GM19455 (cell line): ENCODE measurements at regions not wholly inside any gene's neighbourhood (a gene's known extent, or its start where the extent isn't known, plus 50 kb on each side); places are given as distances from the start of the nearest gene placed in this dataset.

Experiments
- ATAC-seq: cut with Tn5 transposase; IDR thresholded peaks from one replicate; pipeline ENCODE4 v1.9.1; 2021; ENCODE audit not compliant: unreplicated experiment

- no peak for ATAC-seq
Observed at GRCh38 chr7:46557295-46557711, 636.2 kb upstream of the IGFBP3 start.

- no peak for ATAC-seq
Observed at GRCh38 chr7:46554688-46555422, 633.8 kb upstream of the IGFBP3 start.

GRCh38 chr7:46551603-46552002, 630.5 kb upstream of the IGFBP3 start:
- no peak for ATAC-seq

GRCh38 chr7:46550864-46551263, 629.8 kb upstream of the IGFBP3 start:
- ATAC-seq, result no peak

- no peak for ATAC-seq
Observed at GRCh38 chr7:46549892-46550639, 629.0 kb upstream of the IGFBP3 start.

GRCh38 chr7:46549347-46549746, 628.3 kb upstream of the IGFBP3 start:
- ATAC-seq, result no peak

- ATAC-seq, result no peak
Observed at GRCh38 chr7:46547044-46547443, 626.0 kb upstream of the IGFBP3 start.

- no peak for ATAC-seq
Observed at GRCh38 chr7:46545790-46546189, 624.7 kb upstream of the IGFBP3 start.

- no peak for ATAC-seq
Observed at GRCh38 chr7:46544396-46545008, 623.4 kb upstream of the IGFBP3 start.

- no peak for ATAC-seq
Observed at GRCh38 chr7:46542076-46542475, 621.0 kb upstream of the IGFBP3 start.

GRCh38 chr7:46539892-46540483, 618.9 kb upstream of the IGFBP3 start:
- ATAC-seq, result no peak

GRCh38 chr7:46537191-46537905, 616.3 kb upstream of the IGFBP3 start:
- ATAC-seq, result no peak

GRCh38 chr7:46534664-46535588, 613.9 kb upstream of the IGFBP3 start:
- ATAC-seq, result no peak

GRCh38 chr7:46533946-46534345, 612.9 kb upstream of the IGFBP3 start:
- no peak for ATAC-seq

- ATAC-seq, result no peak
Observed at GRCh38 chr7:46532571-46532970, 611.5 kb upstream of the IGFBP3 start.

GRCh38 chr7:46530081-46530750, 609.1 kb upstream of the IGFBP3 start:
- ATAC-seq, result no peak

- no peak for ATAC-seq
Observed at GRCh38 chr7:46527360-46527759, 606.3 kb upstream of the IGFBP3 start.

GRCh38 chr7:46525876-46526275, 604.8 kb upstream of the IGFBP3 start:
- ATAC-seq, result no peak

- no peak for ATAC-seq
Observed at GRCh38 chr7:46524350-46524749, 603.3 kb upstream of the IGFBP3 start.
